Daoy (cell line): ENCODE measurements at regions not wholly inside any gene's neighbourhood (a gene's known extent, or its start where the extent isn't known, plus 50 kb on each side); places are given as distances from the start of the nearest gene placed in this dataset.
"Not testable (repeated sequence)": the region's sequence is repeated elsewhere in the genome, so short reads cannot be mapped to it uniquely, and the experiment has no call there.

Experiments
- DNase-seq: peaks from one replicate; pipeline ENCODE4 v3.0.0-alpha.2; 2015; ENCODE audit warnings: low read depth

DNA sequence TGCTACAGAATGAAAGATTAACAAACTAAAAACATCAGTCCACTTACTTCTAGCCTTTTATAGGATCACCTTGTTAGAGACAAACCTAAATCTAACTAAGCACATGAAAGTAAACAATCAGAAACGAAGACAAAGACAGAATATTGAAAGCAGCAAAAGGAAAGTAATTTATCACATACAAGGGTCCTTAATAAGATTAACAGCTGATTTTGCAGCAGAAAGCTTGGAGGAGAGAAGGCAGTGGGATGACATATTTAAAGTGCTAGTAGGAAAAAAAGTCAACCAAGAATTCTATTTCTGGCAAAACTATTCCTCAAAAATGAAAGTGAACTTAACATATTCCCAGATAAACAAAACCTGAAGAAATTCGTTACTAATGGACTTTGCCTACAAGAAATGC is 286.4 kb downstream of the RWDD3 start:
- no peak for DNase-seq

DNA sequence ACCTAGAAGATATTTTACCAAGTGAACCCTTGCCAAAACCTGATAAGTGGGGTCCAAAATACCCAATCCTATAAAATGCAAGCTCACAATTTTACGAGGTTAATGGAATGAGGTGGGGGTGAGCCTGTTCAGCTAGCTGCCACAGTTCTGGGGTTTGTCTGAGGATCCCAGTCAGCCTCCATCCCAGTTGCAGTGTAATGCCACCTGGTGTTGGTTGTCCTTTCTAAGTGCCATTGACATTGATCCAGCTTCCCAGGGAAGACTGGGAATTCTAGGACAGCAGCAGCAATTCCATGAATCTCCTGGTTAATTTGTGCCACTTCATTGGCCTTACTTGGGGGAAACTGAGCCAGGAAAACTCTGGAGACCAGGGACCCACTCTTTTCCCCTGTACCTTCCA is 298.3 kb downstream of the RWDD3 start:
- DNase-seq, result no peak

DNA sequence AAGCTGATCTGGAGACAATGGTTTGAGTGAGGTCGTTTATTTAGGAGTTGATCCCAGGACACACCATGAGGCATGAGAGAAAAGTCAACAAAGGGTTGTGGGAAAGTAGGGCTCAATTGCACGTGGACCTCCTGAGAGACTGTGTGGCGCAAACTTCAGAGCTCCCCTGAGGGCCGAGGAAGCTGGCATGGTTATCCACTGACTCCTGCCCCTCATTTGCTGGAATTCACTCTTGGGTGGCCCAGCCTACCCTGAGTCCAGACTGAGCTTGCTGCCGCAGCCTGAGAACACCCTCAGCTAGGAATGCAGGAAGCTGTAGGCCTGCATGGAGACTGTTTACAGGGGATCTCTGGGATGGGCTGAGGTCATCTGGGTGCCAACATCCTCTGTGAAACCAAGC is 301.0 kb downstream of the RWDD3 start:
- no peak for DNase-seq

DNA sequence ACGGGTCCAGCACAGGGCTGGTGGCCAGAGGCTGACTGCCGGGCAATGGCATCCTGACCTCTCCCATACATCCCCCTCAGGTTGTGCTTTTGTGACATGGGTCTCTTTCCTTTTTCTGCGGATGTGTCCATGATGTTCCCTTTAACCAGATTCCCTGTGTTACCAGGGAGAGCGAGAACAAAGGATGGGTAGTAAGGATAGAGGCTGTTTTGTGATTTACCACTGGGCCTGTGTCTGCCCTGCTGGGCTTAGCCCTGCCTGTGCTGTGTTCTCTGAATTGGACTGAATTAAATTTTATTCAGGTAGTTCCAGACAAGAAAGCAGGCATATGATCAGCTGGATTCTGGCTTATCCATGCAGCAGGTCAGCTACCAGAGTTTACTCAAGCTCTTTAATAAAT is 301.6 kb downstream of the RWDD3 start:
- DNase-seq, result no peak

DNA sequence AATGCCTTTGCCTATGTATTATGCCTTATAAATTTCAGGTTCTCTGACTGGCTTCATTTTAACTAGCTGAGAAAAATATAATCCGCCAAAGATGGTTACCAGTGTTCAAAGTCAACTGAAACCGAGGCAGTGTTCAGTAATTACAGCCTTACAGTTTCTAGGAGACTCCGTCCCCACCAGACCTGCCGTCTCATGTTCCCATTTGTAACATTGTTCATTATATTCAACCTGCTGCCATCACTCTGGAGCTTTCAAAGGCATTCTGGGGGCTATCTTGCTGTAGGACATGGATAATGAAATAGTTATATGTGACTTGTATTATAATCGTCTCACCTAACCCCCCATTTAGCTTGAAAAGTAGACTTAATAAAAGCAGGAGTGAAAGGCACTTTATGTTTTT is 302.5 kb downstream of the RWDD3 start:
- DNase-seq, result no peak

DNA sequence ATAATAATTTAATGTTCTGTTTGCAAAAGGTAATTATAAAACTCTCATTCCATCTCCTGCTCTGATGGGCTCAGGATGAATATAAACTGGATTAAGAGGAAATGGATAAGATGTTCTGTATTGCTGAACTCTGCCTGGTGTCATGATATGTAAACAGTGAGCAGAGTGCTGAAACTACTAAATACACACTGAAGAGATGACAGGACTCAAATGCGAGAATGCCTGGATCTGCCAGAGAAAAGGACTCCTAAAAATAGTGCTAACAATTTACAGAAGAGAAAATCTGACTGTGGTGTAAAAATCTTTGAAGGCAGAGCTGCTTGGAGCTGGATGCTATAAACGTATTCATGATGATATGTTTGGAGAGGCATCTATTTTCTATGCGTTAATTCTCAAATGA is 303.2 kb downstream of the RWDD3 start:
- DNase-seq, result no peak

DNA sequence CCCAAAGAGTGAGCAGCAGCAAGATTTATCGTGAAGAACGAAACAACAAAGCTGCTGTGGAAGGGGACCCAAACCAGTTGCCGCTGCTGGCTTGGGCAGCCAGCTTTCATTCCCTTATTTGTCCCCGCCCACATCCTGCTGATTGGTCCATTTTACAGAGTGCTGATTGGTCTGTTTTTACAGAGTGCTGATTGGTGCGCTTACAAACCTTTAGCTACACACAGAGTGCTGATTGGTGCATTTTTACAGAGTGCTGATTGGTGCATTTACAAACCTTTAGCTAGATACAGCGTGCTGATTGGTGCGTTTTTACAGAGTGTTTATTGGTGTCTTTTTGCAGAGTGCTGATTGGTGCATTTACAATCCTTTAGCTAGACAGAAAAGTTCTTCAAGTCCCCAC is 304.2 kb downstream of the RWDD3 start:
- not testable (repeated sequence) for DNase-seq

DNA sequence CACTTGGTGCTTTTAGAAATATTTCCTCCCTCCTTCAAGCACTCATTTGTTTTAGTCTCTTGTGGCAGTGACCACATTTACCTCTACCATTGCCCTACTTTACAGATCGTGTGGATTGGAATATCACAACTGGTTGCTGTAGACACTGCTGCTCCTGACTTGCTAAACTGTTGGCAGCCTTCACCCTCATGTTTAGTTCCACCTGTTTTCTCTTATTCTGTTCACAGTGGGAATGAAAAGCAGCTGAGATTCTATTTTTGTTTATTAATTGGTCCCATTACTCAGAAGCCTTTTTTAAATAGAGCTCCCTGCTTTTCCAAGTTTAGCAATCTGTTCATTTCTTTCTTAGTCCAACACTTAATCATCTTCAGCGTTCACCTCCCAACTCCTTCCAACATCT is 308.9 kb downstream of the RWDD3 start:
- no peak for DNase-seq

DNA sequence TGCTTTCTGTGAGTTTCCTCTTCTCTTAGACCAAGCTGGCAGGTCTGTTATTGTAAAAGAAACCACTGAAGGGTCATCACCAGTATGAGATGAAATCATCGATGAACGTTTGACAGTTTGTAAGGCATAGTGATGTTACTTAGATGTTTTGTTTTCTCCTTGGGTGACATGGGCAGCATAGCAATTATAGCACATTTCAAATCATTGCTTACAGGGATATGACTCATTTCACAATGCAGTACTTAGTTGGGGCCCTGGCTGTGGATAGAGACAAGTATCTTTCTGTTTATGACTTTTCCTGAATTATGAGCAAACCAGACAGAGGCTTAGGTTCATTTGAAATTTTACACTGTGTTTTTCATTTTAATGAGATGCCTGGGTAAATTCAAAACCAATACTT is 313.0 kb downstream of the RWDD3 start:
- no peak for DNase-seq

DNA sequence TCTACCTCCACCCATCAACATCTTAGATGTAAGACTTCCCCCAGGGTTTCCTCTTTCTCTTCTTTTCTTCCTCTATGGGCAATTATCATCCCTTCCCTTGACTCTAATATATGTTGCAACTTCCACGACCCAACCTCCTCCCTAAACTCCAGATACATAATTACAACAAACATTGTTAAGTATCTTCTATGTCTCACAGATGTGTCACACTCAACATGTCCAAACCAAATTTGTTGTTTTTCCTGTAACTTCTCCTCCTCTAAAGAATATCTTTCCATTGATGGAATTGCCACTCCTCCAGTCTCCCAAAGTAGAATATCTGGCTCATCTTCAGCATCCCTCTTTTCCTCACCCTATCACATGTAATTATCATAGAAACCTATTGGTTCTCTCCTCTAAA is 314.2 kb downstream of the RWDD3 start:
- no peak for DNase-seq

DNA sequence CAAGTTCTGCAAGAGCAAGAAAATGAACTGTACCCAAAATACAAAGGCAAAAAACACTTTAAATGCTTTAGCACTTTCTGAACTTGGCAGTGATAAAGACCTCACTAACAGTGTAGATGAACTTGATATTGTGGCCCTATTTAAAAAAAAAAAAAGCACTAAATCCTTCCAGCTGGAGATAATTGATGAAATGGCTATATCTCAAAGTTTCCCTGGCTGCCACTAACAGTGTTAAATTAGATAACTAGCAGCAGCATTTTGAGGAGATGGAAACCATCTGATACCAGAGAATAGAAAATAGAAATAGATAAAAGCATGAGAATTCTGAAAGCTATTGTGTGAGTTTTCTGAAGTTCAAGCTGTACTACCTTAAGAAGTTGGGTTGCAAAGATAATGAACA is 317.2 kb downstream of the RWDD3 start:
- DNase-seq, result no peak

DNA sequence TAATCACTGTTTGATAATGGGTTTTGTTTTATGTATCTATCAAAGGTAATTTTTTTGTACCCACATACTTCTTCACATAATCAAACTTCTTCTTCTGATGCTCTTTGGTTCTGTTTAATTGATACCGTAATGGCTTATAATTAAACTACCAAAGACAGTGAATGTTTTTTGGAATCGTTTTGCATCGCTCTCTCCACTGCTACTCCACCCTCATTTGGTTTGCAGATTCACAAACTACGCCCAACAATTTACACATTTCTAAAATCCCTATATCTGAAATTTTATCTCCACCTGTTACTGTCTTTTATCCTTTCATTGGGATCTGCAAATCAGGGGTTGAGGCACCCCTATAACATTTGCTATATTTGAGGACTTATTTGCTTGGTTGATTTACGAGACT is 319.6 kb downstream of the RWDD3 start:
- no peak for DNase-seq

DNA sequence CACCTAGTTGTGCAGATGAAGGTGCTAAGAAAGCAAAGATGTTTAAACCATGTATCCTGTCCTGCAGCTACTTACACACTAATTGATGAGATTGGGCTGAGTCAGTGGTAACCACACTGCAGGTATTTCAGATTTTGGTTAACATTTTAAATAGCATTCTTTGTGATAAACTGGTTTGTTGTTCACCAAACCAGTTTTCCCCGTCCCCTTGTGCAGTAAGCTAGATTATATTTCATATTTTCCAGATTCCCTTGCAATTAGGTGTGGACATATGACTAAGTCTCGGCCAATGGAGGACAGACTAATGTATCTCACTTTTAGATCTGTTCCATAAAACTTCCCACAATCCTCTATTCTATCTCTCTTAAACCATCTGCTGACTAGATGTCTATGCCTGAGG is 320.4 kb downstream of the RWDD3 start:
- DNase-seq, result no peak

DNA sequence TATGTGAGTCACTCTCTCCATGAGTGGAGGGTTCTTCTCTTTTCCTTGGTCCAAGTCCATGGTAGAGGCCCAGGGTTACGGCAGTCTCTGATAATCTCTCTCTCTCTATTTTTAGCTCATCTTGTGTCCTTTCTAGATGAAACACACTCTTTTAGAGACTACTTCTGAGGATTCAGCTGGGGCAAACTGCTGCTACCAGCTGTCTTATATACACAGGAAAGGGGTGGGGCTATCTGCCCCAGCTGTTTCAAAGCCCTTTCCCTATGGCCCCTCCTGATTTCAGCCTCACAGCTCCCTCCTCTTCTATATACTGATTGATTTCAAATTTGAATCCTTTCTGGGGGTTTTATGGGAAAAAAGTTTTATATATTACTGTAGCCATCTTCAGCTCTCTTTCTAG is 324.8 kb downstream of the RWDD3 start:
- DNase-seq, result no peak

DNA sequence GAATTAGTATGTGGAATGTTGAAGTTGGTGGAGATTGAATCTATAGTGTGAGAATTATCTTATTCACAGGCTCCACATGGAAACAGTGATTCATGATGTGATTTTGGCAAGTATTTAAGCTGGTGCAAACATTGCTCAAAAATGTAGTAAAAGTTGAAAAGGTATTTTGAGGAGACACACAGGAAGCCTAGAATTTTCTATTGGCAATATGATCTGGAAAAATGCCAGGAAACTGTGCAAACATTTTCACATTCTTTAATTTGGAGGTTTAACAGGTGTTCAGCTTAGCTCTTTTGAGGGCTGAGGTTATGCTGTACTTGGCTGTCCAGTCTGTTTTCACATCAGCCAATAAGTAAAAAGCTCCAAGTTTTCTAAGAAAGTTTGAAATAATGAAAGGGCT is 327.3 kb downstream of the RWDD3 start:
- no peak for DNase-seq

DNA sequence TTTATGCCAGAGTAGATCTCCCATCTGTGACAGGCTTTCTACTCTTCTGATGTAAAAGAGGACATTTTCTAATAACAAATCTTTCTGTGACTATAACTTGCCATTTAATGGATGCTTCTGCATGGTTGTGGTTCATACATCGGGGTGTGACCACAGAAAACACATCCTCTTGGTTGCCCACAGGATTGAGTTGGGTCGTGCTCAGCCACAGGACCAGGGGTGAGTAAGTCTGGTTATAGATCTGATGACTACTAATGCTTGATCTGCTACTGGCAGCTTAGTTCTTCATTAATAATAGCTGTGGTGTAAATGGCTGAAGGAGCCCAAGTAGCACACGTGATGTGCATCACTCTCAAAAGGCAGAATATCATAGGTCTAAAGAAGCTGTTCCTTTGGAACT is 328.2 kb downstream of the RWDD3 start:
- DNase-seq, result no peak

DNA sequence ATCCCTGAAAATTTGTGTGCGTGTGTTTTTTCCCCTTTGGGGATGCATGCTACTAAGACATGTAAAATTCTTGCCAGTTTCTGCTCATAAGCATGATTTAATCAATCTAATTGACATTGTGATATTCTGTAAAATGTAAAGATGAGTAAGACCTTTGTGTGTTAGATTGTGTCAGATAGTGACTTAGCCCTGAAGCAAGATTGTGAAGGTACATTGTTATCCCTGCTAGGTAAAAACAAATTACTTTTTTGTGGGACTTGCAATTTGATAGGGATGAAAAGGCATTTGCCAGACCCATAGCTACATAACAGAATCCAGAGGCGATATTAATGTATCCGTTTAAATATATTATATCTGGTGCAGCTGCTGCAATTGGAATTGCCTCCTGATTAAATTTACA is 338.0 kb downstream of the RWDD3 start:
- no peak for DNase-seq

DNA sequence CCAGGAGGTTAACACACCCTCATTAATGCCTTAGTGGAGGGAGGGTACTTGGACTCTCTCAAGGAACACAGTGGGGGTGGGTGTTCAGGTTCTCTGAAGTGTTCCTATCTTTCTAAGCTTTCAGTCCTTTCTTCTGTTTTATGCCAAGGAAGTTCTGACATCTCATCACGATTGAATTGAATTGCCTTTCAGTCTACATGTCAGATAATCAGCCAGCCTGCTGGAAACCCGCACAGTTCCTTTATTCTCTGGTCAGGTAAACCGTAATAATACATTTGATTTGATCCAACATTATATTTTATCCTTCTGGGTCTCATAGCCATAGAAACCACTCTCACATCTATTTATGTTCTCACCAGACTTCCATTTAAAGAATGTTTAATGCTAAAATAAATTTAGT is 339.0 kb downstream of the RWDD3 start:
- no peak for DNase-seq

DNA sequence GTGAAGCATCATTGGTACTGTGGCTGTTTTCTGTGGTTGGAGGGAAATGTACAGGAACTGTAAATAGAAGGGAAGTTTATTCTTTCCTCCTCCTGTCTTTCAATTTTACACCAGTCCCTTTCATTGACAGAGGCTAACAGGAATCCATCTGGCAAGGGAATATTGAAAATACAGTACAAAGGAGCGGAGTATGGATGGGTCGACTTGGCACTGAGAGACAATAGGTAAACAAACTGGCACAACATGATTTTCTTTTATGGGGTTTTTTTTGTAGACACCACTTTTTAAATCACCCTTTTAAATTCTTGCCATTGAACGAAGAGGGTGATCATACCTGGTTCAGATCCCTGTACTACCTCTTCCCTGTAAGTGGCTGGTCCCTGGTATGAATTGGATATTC is 341.3 kb downstream of the RWDD3 start:
- DNase-seq, result no peak

DNA sequence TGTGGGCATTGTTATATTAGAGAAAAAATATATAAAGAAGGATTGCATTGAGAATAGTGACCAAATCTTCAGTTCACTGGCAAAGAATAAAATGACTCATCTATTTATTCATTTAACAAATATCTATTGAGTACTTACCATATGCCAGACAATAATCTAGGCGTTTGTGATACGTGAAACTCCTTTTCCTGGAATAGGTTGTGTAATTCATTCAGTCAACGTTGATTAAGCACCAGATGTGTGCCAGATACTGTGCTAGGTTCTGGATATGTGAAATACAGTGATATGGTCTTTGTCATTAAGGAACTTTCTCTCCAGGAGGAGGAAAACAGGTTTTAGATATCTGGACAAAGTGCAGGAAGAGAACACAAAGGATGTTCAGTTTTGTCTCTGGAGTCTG is 344.5 kb downstream of the RWDD3 start:
- DNase-seq, result no peak

DNA sequence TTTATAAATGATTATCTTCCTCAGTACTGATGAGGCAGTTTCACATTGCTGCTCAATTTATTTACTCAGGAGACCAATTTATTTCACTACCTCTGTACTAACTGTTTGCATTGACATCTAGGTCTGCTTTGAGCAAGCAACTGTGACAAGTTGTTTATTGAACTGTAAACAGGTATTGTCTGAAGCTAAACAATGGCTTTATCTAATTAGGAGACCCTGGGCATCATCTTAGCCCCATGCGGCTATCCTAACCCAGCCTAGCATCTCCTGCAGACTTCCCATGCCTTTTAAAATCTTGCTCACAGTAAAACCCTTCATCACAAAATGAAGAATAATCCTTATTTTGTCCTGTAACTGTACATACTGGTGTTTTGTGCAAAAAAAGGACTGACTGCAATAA is 348.2 kb downstream of the RWDD3 start:
- no peak for DNase-seq

DNA sequence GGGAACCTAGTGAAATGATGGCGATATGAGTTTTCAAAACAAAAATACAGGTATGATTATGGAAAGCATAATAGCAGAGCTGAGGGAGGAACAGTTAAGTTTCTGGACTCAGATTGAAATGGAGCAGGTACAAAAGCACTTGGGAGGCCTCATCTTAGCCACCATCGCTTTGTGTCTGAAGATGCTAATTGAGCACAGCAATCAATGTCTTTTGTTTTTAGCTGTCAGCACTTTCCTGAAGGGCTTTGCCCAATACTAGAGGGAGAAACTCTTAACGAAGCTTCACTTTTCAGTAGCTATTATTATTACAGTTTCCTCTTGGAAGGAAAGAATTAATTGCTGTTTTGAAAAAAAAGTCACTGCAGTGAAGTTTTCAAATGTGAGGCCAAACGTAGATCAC is 348.7 kb downstream of the RWDD3 start:
- no peak for DNase-seq

DNA sequence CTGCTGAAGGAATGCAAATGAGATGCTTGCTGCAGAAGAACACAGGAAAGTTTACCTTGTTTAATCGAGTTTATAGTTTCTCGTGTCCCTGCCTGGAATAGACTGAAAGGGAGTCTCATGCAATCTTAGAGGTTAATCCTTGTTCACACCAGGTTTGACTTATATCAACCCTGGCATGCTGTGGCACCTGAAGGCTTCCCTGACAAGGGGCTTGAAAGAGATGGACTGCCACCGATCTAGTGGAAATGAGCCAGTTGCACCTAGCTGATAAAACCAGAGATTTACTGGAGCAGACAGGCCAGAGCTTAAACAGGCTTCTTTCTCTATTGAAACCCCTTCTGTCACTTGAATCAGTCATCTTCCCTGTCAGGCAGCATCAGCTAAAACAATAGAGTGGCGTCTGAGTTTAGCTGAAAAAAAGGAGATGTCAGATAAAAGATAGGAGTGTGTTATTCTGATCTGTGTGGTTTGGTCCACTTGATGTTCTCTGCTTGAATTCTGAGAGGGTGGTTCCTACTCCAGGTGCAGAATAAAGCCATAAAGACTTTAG is 349.7 kb downstream of the RWDD3 start:
- no peak for DNase-seq

DNA sequence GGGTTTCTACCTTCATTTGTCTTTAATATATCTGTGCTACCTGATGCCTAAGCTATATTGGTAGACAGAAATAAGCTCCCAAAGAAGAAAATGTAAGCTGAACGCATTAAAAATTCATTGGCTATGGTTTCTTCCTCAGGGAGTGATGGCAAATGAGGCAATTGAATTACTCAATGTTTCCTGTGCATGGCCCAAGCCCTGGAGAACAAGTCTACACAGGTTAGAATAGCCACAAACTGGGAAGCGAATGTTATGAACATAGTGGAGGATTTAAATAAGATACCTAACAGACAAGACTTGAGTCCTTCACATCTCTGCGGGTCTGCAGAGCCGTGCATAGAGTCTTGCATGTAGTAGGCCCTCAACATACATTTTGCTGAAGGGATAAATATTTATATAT is 350.3 kb downstream of the RWDD3 start:
- DNase-seq, result no peak

DNA sequence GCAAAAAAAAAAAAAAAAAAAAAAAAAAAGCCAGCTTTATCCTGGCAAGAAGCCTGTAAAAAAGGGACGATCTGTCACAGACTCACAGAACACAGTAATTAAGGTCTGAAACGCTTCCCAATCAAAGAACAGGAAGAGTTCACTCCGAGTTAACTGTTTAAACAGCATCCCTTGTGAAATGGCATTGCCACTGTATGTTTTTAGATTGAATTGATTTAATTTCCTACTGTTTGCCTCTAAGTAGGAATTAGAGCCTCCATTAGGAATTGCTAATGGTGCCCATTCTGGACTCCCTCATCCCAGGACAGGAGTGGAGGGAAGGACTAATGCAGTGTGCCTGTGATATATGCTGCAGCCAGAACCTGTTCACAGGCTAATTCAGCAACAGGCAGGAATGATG is 370.8 kb downstream of the RWDD3 start:
- no peak for DNase-seq
